ENCODE measurements at regions not wholly inside any gene's neighbourhood (a gene's known extent, or its start where the extent isn't known, plus 50 kb on each side); places are given as distances from the start of the nearest gene placed in this dataset.

- DNase-seq = no peak
These were observed 418.5 kb upstream of the SEMA3A start for GRCh38 chr7:84612981-84613681.

GRCh38 chr7:84611391-84611790, 416.8 kb upstream of the SEMA3A start:
- no peak for DNase-seq

- no peak for DNase-seq
These were observed 415.8 kb upstream of the SEMA3A start for GRCh38 chr7:84610390-84610789.

- DNase-seq = no peak
These were observed 410.7 kb upstream of the SEMA3A start for GRCh38 chr7:84605301-84605700.

DNA sequence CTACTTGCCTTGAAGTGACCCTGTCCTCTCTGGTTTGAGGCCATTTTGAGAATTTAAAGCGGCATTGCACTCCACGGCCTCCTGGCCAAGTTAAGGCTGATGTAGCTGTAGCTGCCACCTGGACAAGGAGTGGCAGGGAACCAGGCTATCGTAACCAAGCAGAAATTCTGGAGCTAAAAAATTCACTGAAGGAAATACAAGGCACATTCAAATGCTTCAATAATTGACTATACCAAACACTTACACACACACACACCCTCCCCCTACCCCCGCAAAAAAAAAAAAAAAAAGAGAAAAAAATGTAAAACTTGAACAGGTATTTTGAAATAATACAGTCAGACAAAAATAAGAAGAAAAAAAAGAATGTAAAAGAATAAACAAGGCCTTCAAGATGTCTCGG, 409.0 kb upstream of the SEMA3A start:
- no peak for DNase-seq

GRCh38 chr7:84595026-84595425, 400.4 kb upstream of the SEMA3A start:
- DNase-seq = no peak

- DNase-seq = no peak
These were observed 397.3 kb upstream of the SEMA3A start for GRCh38 chr7:84591897-84592296.

GRCh38 chr7:84589012-84589411, 394.4 kb upstream of the SEMA3A start:
- DNase-seq = no peak

DNA sequence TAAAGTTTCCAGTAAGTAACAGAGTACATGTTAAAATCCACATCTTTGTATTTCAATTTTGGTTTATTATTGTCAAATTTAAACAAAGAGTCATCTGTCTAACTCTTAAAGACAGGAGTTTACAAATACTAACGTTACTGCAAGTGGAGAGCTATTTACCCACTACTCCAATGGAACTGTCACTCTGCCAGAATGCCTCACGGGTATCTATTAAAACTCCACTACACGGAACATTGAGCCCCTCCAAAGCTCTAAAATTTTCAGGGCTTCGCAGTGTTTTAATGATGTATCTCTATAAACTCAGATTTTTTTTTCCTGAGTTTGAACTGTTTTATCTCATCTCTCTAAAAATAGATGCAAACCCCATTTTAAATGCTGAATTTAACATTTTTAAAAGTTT, 388.7 kb upstream of the SEMA3A start:
- DNase-seq = no peak

DNA sequence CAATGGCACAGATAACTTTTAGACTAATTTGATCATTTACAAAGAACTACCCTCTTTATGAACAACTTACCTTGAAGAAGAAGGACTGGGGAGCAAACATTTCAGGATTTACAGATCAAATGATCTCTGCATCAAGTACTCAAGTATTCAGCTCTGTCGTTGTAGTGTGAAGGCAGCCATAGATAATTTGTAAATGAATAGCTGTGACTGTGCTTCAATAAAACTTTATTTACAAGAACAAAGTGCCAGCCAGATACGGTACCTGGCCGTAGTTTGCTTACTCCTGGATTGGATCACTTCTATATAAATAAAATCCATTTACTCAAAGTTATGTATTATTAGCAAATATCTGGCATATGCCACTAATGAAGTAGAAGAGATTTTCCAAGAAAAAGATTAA, 388.2 kb upstream of the SEMA3A start:
- DNase-seq = no peak

GRCh38 chr7:84578825-84579224, 384.2 kb upstream of the SEMA3A start:
- no peak for DNase-seq

- DNase-seq = no peak
These were observed 374.2 kb upstream of the SEMA3A start for GRCh38 chr7:84568781-84569180.

GRCh38 chr7:84565345-84566074, 370.9 kb upstream of the SEMA3A start:
- no peak for DNase-seq

GRCh38 chr7:84553711-84554110, 359.1 kb upstream of the SEMA3A start:
- DNase-seq = no peak

- no peak for DNase-seq
These were observed 354.8 kb upstream of the SEMA3A start for GRCh38 chr7:84549409-84549808.

GRCh38 chr7:84548366-84549365, 354.1 kb upstream of the SEMA3A start:
- no peak for DNase-seq

- no peak for DNase-seq
These were observed 352.7 kb upstream of the SEMA3A start for GRCh38 chr7:84547331-84547730.

DNA sequence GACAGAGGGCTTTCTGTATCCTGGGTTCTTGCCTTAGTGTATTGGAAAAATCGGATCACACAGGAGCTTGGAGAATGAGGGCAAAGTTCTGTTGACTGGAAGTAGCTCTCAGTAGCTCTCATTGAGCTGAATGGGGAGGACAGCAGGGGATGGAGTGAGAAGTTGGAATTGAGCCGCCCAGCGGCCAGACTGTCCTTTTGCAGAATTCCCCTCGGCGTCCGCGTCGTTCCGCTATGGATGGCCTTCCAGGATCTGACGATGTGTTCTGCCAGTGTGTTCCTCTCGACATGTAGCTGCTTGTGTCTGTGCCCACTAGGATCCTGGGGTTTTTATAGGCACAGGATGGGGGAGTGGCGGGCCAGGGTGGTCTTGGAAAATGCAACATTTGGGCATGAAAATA, 351.8 kb upstream of the SEMA3A start:
- DNase-seq = no peak

DNA sequence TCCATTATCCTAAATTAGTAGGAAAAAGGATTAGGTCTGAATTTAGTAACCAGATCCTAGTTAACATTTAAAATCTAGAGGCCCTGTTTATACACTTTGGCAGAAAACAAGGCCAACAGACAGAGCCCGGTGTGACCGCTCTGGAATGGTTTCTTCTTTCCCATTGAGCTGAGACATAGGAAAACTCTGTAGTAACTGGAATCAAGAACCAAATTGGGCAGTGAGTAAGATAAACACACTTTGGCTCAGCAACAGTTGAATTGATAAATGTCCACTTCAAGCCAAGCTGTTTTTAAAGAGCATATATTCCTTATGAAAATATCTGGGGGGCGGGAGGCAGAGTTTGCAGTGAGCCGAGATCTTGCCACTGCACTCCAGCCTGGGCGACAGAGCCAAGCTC, 343.7 kb upstream of the SEMA3A start:
- no peak for DNase-seq

GRCh38 chr7:84536271-84536870, 341.8 kb upstream of the SEMA3A start:
- no peak for DNase-seq

DNA sequence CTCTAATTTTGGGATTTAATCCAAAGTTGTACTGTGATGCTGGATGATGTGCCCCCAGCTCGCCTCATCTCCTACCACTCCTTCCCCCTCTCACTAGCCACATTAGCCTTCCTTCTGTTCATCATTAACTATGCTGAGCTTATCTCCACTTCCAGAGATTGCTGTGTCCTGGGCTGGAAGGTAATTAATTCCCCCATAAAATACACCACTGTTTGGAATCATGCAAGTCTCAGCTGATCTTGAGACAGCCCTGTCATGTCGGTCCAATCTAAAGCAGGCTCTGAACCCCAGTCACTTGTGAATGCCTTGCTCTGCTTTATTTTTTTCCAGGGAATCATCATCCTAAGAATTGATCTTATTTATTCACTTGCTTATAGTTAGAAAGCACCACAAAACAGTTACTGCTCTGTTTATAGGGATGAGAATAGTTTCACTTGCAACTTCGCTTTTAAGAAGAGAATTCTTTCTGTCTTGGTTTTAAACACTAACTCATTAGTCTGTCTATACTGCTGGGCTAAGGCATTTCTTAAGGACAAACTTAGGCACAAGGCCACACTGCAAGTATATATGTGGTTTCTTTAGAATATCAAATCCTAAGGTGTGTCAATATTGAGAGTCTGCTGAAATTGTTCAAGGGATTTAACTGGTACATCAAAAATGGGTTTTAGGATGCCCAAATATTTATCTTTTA, 341.1 kb upstream of the SEMA3A start:
- DNase-seq = no peak

DNA sequence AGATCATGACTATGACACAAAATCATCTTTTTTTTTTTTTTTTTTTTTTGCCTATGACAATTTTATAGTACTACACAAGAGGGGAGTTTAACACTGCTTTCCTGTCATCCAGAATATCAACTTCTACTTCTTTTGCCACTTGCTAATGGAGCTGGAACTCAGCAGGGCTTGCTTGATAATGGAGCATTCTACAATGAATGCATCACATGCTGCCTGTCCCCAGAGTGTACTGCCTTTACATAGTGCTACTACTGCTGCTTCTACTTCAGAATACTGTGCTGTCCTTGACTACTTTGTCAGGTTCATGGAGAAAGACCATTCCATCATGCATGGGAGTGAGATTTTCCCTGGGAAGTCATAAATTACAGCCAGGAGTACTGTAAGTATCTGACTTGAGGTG, 338.6 kb upstream of the SEMA3A start:
- DNase-seq = no peak
